K562 (cell line): ENCODE measurements at regions not wholly inside any gene's neighbourhood (a gene's known extent, or its start where the extent isn't known, plus 50 kb on each side); places are given as distances from the start of the nearest gene placed in this dataset.

Source experiments
- E2F3 ChIP-seq: fragments of 250-450 bp; sonication (Bioruptor Pico); IDR thresholded peaks from 2 replicates; pipeline ENCODE4 v1.4.0; 2020; ENCODE audit warnings: mild to moderate bottlenecking
- HMG20A ChIP-seq: fragments of 450-650 bp; formaldehyde crosslinking; conservative IDR thresholded peaks from 2 replicates; pipeline ENCODE4 v1.4.0; 2020; ENCODE audit warnings: mild to moderate bottlenecking, mixed read lengths
- HNRNPLL ChIP-seq: fragments of 200-400 bp; formaldehyde crosslinking; IDR thresholded peaks from 2 replicates; pipeline ENCODE4 v1.6.1; 2017; ENCODE audit warnings: low read length, low read depth, mild to moderate bottlenecking; ENCODE audit not compliant: poor library complexity, severe bottlenecking
- PHB2 ChIP-seq: fragments of 450-650 bp; IDR thresholded peaks from 2 replicates; pipeline ENCODE4 v1.6.1; 2017; ENCODE audit warnings: low read depth
- ZMIZ1 ChIP-seq, 2 experiments: fragments of 150-350 bp in 1 of 2; IDR thresholded peaks; 2 replicates each; pipeline ENCODE4 v1.6.1; 2012 to 2016; ENCODE audit warnings: low read depth in 2 of 2, low read length in 2 of 2, mild to moderate bottlenecking in 1 of 2, moderate library complexity in 1 of 2
- TF ChIP-seq, protein P1 (sequence below), 2 experiments: fragments of 450-650 bp in 1 of 2; sonication (generic) in 1 of 2; formaldehyde crosslinking in 1 of 2; IDR thresholded peaks; 2 replicates each; pipeline versions ENCODE4 v1.7.1 to v1.9.0; 2016 to 2022; ENCODE audit warnings: inconsistent platforms in 1 of 2, mild to moderate bottlenecking in 1 of 2, missing genetic modification reagents in 1 of 2

GRCh38 chr2:53095664-53096063 is 671.9 kb upstream of the CHAC2 start (continued):
- TF ChIP-seq ZMIZ1 (IDR thresholded peaks at IDR 0.05; ENCODE audit: low read depth in 2 of 2, low read length in 2 of 2) = no peak
- no peak for TF ChIP-seq PHB2
- no peak for TF ChIP-seq E2F3 (CRISPR knock-in tag)
- TF ChIP-seq, protein P1, sequence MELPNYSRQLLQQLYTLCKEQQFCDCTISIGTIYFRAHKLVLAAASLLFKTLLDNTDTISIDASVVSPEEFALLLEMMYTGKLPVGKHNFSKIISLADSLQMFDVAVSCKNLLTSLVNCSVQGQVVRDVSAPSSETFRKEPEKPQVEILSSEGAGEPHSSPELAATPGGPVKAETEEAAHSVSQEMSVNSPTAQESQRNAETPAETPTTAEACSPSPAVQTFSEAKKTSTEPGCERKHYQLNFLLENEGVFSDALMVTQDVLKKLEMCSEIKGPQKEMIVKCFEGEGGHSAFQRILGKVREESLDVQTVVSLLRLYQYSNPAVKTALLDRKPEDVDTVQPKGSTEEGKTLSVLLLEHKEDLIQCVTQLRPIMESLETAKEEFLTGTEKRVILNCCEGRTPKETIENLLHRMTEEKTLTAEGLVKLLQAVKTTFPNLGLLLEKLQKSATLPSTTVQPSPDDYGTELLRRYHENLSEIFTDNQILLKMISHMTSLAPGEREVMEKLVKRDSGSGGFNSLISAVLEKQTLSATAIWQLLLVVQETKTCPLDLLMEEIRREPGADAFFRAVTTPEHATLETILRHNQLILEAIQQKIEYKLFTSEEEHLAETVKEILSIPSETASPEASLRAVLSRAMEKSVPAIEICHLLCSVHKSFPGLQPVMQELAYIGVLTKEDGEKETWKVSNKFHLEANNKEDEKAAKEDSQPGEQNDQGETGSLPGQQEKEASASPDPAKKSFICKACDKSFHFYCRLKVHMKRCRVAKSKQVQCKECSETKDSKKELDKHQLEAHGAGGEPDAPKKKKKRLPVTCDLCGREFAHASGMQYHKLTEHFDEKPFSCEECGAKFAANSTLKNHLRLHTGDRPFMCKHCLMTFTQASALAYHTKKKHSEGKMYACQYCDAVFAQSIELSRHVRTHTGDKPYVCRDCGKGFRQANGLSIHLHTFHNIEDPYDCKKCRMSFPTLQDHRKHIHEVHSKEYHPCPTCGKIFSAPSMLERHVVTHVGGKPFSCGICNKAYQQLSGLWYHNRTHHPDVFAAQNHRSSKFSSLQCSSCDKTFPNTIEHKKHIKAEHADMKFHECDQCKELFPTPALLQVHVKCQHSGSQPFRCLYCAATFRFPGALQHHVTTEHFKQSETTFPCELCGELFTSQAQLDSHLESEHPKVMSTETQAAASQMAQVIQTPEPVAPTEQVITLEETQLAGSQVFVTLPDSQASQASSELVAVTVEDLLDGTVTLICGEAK (IDR thresholded peaks at IDR 0.05) = no peak
- TF ChIP-seq, protein P1 (CRISPR knock-in tag; IDR thresholded peaks at IDR 0.05) = no peak
- TF ChIP-seq HNRNPLL = no peak
- TF ChIP-seq HMG20A (CRISPR knock-in tag) = no peak
- TF ChIP-seq, all 486 proteins: peak for 0
